Suppressor macrophage treated with lipopolysaccharide for 4 hours (primary cell): ENCODE measurements at regions not wholly inside any gene's neighbourhood (a gene's known extent, or its start where the extent isn't known, plus 50 kb on each side); places are given as distances from the start of the nearest gene placed in this dataset.

Experiments
- DNase-seq: peaks from one replicate; pipeline ENCODE4 v3.0.0-alpha.2; 2020

- DNase-seq, result no peak
Observed at GRCh38 chr3:170780471-170780870, 89.5 kb downstream of the RPL22L1 start.

GRCh38 chr3:170778240-170779217, 91.5 kb downstream of the RPL22L1 start:
- no peak for DNase-seq

GRCh38 chr3:170777564-170777926, 92.5 kb downstream of the RPL22L1 start:
- no peak for DNase-seq

- no peak for DNase-seq
Observed at GRCh38 chr3:170776887-170777563, 93.0 kb downstream of the RPL22L1 start.

- DNase-seq, result no peak
Observed at GRCh38 chr3:170773682-170774425, 96.1 kb downstream of the RPL22L1 start.

- DNase-seq, result no peak
Observed at GRCh38 chr3:170772175-170772574, 97.8 kb downstream of the RPL22L1 start.

- DNase-seq, result no peak
Observed at GRCh38 chr3:170768334-170768801, 101.6 kb downstream of the RPL22L1 start.

GRCh38 chr3:170767576-170767941, 102.4 kb downstream of the RPL22L1 start:
- no peak for DNase-seq

- DNase-seq, result no peak
Observed at GRCh38 chr3:170766823-170767575, 103.0 kb downstream of the RPL22L1 start.

- no peak for DNase-seq
Observed at GRCh38 chr3:170766253-170766652, 103.7 kb downstream of the RPL22L1 start.

- no peak for DNase-seq
Observed at GRCh38 chr3:170765419-170766078, 104.4 kb downstream of the RPL22L1 start.

GRCh38 chr3:170764017-170764416, 106.0 kb downstream of the RPL22L1 start:
- DNase-seq, result no peak

GRCh38 chr3:170762064-170762463, 107.9 kb downstream of the RPL22L1 start:
- no peak for DNase-seq

- DNase-seq, result no peak
Observed at GRCh38 chr3:170761103-170761502, 108.9 kb downstream of the RPL22L1 start.

GRCh38 chr3:170760174-170760526, 109.8 kb downstream of the RPL22L1 start:
- no peak for DNase-seq

- no peak for DNase-seq
Observed at GRCh38 chr3:170759511-170760173, 110.4 kb downstream of the RPL22L1 start.

GRCh38 chr3:170757038-170757437, 113.0 kb downstream of the RPL22L1 start:
- DNase-seq, result no peak

GRCh38 chr3:170754311-170754693, 115.7 kb downstream of the RPL22L1 start:
- DNase-seq, result no peak

- no peak for DNase-seq
Observed at GRCh38 chr3:170753421-170754310, 116.3 kb downstream of the RPL22L1 start.

- DNase-seq, result no peak
Observed at GRCh38 chr3:170752571-170753155, 117.3 kb downstream of the RPL22L1 start.
